ENCODE measurements at regions not wholly inside any gene's neighbourhood (a gene's known extent, or its start where the extent isn't known, plus 50 kb on each side); places are given as distances from the start of the nearest gene placed in this dataset.

- DNase-seq: no peak
Measured at GRCh38 chr2:129646107-129646506, 333.4 kb upstream of the RAB6C start.

GRCh38 chr2:129653246-129653645 is 326.2 kb upstream of the RAB6C start:
- DNase-seq: no peak

- no peak for DNase-seq
Measured at GRCh38 chr2:129654331-129654730, 325.1 kb upstream of the RAB6C start.

DNA sequence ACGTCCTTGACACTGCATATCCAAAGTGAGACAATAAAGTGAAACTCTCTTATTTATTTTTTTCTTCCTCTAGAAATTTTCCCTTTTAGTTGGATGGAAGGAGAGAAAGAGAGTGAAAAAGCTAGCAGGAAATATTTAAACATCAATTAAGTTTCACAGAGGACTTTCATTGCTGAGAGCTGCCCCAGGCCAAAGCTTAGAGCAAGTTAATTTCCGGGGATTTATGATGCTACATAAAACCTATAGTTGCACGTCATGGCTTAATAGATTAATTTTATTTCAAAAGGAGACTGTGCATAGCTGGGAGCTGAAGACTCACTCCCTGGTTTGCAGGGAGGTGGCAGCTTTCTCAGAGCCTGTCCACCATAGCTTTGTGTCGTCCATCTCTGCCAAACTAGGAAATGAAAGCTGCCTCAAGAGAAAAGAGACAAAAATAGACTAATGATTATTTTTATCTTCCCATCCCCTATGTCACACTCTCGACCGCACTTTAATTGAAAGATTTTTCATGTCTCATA is 323.3 kb upstream of the RAB6C start:
- DNase-seq: no peak

DNA sequence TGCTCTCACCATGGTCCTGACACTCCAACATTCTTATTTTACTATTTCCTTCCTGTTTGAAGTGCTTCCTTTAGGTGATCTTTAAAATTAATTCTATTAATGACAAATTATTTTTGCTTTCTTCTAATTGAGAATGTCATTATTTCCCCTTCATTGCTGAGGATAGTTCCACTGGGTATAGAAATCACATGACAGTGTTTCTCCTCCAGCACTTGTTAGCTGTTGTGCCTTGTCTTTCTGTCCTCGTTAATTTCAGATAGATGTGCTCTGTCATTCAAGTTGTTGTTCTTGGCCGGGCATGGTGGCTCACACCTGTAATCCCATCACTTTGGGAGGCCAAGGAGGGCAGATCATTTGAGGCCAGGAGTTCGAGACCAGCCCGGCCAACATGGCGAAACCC is 321.0 kb upstream of the RAB6C start:
- DNase-seq: no peak

DNA sequence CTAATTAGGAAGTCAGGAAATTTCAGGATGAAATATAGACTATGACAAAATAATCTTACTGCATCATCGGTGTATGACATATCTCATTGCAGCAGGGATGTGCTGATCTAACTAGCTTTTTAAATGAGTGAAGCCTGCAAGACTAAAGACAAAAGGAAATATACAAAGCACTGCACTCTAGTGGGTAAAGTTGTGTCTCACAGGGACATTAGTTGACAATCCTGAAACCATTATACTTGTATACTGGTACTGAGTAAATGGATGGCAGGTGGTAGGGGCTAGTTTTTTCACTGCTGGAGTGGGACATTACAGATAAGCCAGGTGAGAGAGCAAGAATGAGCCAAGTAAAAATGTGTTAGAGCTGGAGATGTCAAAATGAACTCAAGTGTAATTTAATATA is 317.5 kb upstream of the RAB6C start:
- DNase-seq: no peak

DNA sequence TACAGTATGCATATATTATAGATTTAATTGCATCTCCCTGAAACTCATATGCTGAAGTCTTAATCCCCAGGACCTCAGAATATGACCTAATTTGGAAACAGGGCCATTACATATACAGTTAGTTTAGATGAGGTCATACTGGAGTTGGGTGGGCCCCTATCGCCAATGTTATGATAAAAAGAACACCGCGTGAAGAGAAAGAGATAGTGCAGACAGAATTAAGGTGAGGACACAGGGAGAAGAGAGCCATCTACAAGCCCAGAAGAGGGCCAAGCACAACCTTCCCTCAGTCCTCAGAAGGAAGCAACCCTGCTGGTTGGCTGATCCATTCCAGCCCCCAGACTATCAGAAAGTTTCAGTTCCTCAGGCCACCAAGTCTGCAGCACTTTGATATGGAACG is 311.9 kb upstream of the RAB6C start:
- DNase-seq: no peak

GRCh38 chr2:129672521-129672920 is 306.9 kb upstream of the RAB6C start:
- DNase-seq: no peak

DNA sequence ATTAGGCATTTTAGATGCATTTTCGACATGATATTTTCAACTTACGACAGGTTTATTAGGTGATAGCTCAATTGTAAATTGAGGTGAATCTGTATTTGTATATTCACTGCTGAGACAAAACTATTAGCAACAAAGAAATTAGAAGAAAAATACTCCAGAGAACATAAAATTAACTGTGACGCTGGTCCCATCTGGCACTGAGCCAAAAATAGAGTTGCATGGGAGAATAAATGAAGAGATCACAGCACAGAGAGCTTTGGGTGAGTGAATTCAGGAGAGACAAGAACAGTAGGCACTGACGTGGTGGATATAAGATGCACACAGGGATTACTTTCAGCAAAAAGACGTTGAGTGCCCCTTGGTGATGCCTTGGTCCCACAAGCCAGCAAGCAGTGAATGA is 306.2 kb upstream of the RAB6C start:
- DNase-seq: no peak

DNA sequence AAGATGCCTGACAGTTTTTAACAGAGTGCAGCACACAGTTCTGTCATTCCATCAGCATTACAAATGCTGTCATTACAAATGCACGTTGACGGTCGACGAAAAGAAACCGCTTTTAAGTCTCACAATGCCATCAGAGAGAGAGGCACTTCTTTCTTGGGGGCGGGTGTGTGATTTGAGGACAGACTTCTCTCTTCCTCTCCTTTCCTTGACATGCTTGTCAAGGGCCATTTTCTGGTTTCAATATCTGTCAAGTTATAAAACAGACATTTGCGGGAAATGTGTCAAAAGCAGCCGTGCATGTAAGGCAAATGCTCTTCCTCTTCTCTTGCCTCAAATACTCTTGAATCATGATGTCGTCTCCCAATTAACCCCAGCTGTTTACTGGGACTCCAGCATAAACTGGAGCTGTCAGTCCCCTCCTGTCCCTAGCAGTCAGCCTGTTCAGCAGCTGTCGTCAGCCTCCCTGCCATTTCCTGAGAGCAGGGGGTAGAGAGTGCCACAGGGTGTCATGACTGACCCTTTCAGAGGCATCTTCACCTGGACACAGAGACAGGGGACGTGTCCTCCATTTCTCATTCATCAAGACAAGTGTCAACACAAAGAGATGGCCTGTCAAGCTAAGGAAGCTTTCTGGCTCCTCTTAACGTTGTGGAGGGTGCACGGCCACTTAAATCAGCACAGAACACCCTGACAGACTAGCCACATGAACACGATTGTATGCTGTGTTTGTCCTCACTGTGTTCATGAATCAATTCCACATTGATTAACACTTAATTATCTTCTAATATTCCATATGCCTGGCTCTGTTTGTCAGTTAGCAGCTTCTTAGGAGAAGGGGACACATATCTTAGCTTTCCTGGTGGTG is 305.4 kb upstream of the RAB6C start:
- no peak for DNase-seq

DNA sequence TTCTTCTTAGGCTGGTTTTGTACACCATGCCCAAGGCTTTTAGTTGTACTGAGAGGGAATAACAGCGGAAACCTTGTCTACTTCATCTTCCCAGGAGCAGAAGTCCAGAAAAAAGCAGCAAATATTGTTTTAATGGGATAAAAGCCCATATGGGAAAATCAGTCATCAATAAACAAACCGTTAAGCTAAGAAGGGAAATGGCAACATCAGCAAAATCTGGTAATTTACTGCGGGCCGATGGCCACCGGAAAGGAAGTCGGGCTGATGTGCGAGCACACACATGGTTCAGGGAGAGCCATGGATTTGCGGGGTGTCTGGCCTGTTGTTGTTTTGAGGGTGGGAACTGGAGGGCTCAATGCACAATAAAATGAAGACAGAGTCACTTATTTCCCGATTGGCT is 300.7 kb upstream of the RAB6C start:
- no peak for DNase-seq

GRCh38 chr2:129681788-129682187 is 297.7 kb upstream of the RAB6C start:
- no peak for DNase-seq

GRCh38 chr2:129689653-129690448 is 289.6 kb upstream of the RAB6C start:
- DNase-seq: no peak

GRCh38 chr2:129695496-129695895 is 284.0 kb upstream of the RAB6C start:
- no peak for DNase-seq

- no peak for DNase-seq
Measured at GRCh38 chr2:129698593-129698992, 280.9 kb upstream of the RAB6C start.

- no peak for DNase-seq
Measured at GRCh38 chr2:129699781-129700573, 279.5 kb upstream of the RAB6C start.

GRCh38 chr2:129702416-129703176 is 276.9 kb upstream of the RAB6C start:
- no peak for DNase-seq

DNA sequence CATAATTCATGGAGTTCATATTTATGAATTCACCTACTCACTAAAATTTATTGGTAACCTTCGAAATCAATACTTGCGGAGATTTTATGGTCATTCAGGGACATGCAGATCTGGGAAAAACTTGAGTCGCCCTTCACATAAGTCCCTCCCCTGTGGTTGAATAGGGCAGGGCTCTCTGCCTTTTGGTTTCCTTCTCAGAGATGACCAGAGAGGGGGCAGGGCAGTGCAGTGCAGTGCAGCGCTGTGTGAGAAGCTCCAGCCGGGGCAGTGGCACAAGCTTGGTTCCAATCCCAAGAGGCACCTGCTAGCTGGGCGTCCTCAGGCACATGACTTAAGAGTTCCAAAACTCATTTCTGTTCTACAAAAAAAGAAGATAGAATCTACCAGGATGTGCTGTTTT is 274.4 kb upstream of the RAB6C start:
- no peak for DNase-seq

DNA sequence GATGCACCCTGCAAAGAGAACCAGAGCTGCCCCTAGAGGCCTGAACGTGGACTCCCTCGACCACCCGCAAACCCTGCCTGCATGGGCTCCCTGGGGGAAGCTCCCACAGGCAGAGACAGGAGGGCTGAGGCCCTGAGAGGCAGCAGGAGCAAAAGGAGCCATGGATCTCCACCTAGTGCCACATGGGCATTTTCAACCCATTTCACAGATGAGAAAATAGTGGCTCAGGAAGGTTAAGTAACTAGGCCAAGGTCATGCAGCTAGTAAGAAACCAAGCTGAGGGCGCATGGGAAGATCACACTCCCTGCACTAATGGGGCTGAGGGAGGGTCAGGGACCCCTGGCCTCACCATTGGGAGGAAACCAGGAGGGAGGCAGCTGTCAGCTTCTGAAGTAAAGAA is 271.7 kb upstream of the RAB6C start:
- DNase-seq: no peak

GRCh38 chr2:129708221-129708967 is 271.1 kb upstream of the RAB6C start:
- no peak for DNase-seq

Measured in activated gamma-delta T cell (primary cell).